Embryonic facial prominence (tissue), 1 donor: ENCODE measurements at regions not wholly inside any gene's neighbourhood (a gene's known extent, or its start where the extent isn't known, plus 50 kb on each side); places are given as distances from the start of the nearest gene placed in this dataset.

Experiments
- DNase-seq: peaks from one replicate; pipeline ENCODE4 v3.0.0-alpha.2; 2016; ENCODE audit errors: extremely low spot score

DNA sequence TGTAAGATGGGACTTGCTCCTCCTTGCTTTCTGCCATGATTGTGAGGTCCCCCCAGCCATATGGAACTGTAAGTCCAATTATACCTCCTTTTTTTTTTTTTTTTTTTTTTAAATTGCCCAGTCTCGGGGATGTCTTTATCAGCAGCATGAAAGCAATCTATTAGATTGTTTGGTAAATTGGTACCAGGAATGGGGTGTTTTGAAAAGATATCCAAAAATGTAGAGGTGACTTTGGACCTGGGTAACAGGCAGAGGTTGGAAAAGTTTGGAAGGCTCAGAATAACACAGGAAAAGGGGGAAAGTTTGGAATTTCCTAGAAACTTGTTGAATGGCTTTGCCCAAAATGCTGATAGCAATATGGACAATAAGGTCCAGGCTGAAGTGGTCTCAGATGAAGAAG is 545.8 kb upstream of the ALCAM start:
- DNase-seq = no peak

DNA sequence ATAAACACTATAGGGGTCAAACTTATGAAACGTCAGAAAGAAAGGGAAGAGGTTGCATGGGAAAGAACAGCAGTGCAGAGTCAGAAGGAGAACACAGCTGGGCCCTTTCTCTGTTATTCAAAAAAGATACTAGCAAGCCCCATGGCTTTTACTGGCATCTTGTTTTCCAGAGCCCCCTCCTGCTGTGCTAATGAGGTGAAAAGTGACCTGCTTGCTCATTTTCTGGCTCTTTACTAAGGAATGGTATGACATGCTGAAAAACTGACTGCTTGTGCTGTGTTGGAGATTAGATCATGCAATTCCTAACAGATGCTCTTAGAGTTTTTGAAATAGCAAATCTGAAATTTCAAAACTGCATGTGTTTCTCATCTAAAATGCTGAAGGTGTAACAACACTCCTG is 541.6 kb upstream of the ALCAM start:
- DNase-seq = no peak

DNA sequence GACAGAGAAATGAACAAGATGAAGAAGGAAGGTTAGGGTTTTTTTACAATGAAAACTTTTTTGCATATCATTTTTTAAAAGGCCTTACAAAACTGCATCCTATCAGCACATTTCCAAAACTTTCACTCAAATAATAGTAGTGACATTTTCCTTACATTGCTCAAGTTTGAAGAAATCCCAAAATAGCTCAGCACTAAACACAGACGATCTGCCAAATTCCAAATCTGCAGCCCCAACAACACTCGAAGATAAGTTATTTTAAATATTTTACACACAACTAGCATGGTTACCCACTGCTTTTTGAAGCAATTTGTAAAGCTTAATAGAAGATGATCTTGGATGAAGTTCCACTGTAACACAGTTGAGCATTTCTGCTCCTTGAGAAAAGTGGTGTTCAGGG is 535.6 kb upstream of the ALCAM start:
- DNase-seq = no peak

DNA sequence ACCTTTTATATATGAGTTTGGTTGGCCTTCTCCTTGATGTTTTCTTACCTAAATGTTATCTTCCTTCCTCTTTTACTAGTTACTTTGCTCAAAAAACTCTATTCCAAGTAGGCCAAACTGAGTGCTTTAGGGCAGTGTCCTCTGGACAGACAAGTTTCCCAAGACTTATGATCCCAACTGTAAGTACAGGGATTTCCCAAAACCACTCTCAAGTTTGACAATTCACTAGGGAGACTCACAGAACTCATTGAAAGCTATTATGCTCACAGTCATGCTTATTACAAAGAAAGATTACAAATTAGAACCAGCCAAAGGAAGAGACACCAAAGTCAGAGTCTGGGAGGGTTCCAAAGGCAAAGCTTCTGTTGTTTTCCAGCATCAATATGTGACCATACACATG is 534.2 kb upstream of the ALCAM start:
- DNase-seq = no peak

DNA sequence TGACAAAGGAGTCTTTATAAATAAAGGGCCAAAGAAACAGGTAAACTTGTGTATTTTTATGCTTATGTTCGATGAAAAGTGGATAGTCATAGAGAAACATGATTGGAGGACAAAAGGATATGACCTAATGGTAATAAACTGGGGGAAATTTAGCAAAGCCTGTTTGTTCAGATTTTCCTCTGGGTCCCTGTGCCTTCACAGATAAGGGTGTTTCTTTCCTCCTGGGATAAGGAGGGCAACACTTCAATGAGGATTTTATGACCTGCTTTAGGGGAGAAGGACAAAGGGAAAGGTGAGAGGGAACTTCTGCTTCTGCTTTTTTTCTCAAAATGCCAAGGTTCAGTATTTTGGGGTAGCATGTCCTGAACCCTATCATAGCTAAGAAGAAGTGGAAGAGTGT is 531.3 kb upstream of the ALCAM start:
- DNase-seq = no peak

DNA sequence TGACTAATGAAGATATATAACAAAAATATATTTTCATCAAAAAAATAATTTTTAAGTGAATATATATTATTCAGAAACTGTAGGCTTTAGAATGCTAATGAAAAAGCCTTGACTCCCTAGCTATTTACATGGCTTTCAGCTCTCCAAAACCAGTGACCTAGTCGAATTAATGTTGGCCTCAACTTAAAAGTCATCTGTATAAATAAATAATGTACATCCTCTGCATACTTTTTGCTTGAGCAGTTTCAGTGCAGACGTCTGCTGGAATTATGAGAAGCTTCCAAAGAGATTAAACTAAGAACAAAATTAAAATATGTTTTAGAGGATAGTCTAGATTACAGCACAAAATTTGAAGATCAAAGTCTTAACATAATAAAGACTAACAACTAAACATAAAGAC is 520.4 kb upstream of the ALCAM start:
- DNase-seq = no peak

DNA sequence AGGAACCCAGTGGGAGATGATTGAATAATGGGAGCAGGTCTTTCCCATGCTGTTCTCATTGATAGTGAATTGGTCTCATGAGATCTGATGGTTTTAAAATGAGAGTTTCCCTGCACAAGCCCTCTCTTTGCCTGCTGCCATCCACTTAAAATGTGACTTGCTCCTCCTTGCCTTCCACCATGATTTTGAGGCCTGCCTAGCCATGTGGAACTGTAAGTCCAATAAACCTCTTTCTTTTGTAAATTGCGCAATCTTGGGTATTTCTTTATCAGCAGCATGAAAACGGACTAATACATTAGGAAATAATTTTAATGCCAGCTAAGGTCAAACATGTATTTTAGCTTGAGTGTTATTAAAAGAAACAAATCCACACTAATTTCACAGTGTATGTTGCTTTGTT is 517.6 kb upstream of the ALCAM start:
- no peak for DNase-seq

DNA sequence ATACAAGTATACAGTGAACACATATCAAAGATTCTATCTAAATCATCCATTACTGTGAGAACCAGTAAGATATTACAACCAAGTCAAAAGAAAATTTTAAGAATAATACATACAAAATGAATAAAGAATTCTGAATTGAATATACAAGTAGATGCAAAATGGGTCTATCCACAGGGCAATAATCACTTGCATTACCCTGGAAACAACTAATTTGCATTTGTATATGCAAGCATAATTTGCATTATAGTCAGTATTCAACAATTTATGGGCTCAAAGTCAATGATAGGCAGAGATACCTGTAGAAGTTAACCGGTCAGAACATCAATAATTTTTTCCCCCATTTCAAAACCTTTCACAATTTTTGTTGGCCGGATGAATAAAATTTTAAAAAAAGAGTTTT is 512.2 kb upstream of the ALCAM start:
- DNase-seq = no peak

DNA sequence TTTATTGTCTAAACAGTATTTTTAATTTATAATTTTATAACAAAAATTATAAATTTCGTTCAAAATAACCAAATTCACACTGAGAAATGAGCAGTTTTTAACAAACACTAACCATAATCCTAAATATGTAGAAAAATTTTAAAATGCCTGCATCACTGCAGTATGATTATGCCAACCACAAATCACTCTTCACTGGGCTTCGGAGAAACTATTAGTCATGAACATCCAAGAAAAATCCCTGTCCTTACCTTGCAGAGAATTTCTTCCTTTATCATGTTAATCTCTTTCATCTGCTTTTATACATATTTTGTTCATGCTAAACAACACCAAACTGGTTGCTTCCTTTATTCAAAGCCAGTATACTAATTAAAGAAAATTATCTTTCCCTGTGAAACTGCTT is 511.0 kb upstream of the ALCAM start:
- DNase-seq = no peak

DNA sequence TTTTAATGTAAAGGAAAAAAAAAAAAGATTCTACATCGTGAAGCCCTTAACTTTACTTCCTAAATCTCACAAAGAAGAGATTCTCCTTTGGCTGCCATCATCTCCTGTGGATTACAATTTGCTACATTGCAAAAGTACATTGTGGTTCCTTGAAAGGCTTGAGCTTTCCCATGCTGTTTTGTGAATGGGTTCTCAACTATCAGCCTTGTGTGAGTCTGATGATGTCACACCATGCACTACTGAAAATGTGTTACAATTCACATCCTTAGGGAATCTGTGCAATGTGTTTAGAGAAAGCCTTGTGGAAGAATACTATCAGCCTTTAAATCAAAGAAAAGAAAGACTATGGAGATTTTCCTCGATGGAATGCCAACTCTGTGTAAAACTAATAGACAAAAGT is 510.0 kb upstream of the ALCAM start:
- DNase-seq = no peak

DNA sequence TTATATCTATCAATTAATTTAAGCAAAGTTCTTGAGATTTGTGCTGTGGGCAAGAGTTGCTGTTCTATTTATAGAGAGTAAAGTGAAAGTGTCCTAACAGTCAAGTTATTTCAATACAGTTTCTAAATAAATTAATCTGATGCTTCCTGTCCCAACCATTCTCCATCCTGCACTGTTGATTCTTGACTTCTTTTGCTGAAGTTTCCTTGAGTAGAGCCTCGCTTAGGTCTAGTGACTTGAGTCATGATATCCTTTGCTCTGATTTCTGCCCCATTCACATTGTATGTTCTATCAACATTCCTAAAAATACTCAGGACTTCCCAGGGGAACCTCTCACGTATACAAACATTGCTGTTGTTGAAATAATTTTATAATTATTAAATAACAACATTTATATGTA is 498.4 kb upstream of the ALCAM start:
- DNase-seq = no peak

DNA sequence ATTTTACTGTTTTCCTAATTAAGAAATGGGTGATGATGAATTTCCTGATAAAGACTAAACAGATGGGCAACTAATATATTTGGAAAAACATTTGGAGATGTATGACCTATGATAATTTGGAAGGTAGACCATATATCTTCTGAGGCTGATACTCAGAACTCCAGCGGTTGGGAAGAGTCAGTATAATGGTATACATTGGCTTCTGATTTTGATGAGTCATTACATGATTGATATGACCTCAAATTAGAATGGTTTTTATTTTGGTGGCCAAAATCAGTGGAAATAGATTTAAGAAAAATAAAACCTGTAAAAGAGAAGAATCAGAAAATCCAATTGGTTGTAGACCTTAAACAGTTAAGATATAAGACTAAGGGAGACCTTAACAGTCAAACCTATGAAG is 496.4 kb upstream of the ALCAM start:
- no peak for DNase-seq

DNA sequence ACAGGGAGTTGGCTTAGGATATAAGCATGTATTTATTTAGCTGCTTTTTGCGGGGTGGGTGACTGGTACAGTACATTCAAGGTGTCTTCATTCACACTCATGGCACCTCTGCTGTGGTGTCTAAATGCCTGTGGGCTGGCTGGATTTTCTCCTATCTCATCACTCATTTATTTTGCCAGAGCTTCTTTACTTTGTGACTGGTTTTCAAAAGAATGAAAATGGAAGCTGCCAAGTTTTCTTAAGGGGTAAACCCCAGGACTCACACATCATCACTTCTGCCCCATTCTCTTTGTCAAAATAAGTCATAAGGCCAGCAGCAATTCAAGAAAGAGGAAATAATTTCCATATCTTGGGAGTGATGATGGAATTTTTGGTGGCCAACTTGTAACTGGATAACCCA is 493.4 kb upstream of the ALCAM start:
- DNase-seq = no peak

DNA sequence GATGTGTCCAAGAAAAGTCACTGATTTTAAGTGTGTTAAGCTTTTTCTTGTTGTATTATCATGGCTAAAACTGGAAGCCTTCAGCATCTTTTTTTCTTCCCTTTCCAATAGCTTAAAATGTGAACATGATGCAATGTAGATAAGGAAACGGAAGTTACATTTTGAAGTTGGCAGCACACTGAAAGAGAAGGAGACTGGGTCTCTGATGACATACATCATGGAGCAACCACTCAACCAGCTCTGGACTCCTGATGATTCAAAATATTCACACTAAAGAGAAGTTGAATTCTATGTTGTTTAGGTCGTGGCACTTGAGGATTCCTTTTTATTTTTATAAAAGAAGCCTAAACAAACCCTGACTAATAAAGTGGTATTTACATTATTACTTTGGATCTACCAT is 488.3 kb upstream of the ALCAM start:
- no peak for DNase-seq

DNA sequence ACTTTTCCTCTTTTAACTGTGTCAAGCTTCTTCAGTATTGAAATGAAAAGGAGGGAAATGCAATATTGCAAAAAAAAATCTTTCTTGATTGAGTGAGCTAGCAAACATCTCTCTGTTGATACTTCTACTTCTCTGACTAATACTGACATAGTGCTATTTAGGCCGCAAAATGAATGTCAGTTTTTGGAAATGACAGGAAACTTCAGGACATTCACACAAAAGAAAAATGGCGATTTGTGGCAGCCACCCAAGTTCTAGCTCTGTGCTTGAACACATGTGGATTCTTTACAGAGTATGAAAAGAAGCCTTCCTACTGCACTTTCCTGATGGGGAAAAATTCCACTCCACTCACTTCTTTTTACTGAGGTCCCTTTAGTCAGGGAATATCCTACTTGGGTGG is 486.8 kb upstream of the ALCAM start:
- DNase-seq = no peak

DNA sequence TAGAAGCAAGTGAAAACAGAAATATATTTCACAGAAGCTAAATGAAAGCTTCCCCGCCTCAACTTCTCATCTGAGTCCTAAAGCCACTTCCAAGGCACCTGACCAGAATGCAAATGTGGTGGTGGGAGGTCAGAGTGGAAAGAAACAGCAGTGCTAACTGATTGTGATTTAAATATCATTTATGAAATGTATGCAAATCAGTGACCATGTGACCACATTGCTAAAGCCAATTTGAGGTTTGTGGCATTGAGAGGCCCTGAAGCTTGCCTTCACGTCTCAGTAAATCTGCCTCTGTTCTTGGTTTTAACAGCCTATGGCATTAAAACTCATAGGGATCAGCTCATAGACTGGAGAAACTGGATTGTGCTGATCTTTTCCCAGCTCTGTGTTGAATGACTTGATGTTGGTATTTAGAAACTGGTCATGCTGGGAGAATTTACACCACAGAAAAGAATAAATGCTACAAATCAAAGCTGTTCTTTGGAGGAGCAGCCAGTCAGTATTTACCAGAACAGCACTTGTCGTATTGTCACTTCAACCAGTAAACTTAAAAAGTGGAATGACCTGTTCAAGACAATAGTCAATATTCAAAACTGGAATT is 481.4 kb upstream of the ALCAM start:
- no peak for DNase-seq

DNA sequence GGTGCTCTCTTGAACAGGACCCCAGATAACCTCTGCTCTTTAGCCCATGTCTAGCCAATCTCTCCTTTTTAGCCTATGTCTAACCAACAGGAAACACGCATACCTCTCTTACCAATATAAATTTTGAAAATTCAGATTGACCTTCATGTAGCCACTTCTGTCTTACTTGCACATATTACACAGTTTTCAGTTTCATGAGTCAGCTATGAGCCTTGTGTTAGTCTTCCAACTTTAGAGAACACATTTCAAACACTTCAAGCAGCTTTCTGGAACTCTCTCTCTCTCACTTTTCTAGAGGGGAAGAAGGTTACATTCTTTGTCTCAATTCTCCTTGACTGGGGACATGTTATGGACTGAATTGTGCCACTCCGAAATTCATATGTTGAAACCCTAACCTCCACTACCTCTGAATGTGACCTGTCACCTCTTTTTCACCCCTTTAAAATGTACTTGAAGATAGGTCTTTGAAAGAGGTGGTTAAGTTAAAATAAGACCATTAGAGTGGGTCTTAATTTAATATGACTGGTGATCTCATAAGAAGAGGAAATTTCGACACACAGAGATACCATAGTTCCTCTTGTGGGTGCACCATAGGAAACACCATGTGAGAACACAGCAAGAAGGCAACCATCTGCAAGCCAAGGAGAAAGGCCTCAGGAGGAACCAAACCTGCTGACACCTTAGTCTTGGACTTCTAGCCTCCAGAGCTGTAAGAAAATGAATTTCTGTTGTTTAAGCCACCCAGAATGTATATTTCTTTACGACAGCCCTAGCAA is 480.3 kb upstream of the ALCAM start:
- DNase-seq = no peak

DNA sequence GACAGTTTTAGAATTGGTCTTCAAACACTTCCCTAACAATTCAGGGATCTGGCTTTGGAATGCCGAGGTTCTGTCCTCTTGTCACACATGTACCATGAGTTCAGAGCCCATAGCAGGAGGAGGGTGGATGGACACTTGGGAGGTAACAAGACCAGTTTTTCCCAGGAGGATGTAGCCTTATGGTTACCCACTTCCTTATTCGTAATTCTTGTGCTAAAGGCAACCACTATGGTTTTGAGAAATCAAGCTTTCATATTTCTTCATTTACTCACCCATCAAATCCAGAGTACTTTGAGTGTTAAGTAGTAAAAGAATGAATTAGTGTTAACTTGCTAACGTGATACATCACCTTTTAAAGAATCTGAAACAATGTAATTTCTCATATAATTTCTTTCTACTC is 479.6 kb upstream of the ALCAM start:
- DNase-seq = no peak

DNA sequence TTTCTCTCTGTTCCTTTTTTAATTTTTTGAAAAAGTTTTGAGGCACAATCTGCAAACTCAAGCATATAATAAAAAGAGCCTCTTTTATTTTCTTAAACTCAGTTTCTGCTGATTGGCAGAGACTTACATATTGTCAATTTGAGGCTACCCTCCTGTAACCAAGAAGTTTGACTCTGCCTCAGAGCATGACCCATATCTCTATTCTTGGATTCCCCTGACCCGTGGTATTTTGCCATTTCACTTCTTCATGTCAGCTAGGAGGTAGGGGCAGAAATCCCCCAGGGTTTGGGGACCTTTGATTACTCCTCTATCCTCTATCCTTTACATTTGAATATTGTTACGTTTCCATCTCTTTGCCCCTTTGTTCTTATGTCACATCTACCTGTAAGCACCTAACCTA is 479.1 kb upstream of the ALCAM start:
- DNase-seq = no peak

DNA sequence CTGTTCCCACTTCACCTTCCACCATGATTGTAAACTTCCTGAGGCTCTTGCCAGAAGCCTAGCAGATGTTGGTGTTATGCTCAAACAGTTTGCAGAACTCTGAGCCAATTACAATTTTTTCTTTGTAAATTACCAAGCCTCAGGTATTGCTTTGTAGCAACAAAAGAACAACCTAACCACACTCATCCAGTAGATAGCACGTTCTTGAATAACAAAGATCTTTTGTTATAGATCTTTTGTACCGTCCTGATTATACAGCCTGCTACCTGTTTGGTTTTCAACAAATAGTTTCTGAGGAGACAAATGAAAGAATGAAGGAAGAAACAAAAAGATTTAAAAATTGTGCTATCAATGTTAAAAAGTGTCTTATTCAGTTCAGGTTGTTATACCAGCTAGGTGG is 474.7 kb upstream of the ALCAM start:
- no peak for DNase-seq

DNA sequence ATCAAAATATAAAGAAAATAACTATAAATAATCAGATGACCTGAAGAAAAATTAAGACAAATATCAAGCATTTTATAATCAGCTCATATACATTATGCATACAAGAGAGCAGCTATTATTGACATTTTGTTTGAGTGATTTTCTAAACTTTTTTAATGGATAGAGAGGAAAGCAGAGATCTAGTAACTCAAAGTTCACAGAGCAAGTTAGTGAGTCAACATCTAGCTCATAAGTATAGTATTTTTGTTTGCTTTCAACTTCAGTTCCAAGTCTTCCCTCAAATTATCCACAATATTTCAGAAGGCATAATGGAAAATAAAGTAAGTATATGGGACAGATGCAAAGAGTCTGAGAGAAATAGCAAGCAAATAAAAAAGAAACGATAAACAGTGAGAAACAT is 470.1 kb upstream of the ALCAM start:
- no peak for DNase-seq

DNA sequence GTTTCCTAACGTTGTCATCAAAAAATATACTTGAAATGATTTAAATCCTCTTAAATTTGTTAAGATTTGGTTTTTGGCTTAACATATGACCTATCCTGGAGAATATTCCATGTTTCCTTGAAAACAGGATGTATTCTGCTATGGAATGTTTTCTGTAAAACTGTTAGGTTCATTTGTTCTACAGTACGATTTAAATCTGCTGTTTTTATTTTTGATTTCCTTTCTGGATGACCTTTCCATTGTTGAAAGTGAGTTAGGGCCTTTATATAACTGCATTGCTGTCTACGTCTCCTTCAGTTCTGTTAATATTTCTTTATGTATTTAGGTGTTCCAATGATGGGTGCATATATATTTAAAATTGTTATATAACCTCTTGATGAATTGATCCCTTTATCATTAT is 465.3 kb upstream of the ALCAM start:
- no peak for DNase-seq

DNA sequence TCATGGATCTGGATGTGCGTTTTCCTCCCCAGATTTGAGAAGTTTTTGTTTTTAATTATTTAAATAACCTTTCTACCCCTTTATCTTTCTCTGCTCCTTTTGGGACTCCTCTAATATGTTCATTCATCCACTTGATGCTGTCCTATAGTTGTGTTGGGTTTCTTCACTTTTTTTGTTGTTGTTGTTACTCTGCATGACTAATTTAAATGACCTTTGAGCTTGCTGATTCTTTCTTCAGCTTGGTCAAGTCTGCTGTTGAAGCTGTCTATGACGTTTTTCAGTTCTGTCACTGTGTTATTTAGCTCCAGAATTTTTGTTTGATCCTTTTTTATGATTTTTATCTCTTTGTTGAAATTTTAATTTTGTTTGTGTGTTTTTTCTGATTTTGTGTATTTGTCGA is 463.6 kb upstream of the ALCAM start:
- no peak for DNase-seq

DNA sequence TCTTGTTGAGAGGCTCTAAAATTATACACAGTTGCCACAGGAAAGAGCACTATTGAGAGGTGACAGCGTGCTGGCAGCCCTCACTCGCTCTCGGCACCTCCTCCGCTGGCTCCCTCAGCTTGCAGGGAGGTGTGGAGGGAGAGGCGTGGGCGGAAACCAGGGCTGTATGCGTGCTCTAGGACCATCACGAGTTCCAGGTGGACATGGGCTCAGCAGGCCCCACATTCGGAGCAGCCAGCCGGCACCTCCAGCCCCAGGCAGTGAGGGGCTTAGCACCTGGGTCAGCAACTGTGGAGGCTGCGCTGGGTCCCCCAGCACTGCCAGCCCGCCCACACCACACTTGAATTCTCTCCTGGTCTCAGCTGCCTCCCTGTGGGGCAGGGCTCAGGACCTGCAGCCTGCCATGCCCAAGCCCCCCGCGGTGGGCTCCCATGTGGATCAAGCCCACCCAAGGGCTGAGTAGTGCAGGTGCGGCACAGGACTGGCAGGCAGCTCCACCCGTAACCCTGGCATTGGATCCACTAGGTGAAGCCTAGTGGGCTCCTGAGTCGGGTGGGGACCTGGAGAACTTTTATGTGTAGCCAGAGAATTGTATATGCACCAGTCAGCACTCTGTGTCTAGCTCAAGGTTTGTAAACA is 460.6 kb upstream of the ALCAM start:
- no peak for DNase-seq
